NAMALWA (cell line): ENCODE measurements at regions not wholly inside any gene's neighbourhood (a gene's known extent, or its start where the extent isn't known, plus 50 kb on each side); places are given as distances from the start of the nearest gene placed in this dataset.
"Not testable (repeated sequence)": the region's sequence is repeated elsewhere in the genome, so short reads cannot be mapped to it uniquely, and the experiment has no call there.

Source experiments
- DNase-seq: peaks from one replicate; pipeline ENCODE4 v3.0.0-alpha.2; 2015; ENCODE audit warnings: low spot score

DNA sequence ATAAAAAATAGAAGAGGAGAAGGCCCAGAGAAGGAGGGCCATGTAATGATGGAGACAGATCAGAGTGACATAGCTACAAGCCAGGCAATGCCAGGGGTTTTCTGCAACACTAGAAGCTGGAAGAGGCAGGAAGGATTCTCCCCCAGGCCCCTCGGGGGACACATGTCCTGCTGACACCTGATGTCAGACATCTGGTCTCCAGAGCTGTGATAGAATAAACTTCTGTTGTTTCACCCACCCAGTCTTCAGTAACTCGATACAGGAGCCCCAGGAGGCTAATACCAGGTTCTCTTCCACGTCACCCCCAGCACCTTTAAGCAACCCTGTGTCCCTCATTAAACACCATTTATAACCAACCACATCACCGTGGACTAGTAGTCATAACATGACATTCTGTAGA lies 94.9 kb downstream of the TMEM130 start:
- DNase-seq, result no peak

DNA sequence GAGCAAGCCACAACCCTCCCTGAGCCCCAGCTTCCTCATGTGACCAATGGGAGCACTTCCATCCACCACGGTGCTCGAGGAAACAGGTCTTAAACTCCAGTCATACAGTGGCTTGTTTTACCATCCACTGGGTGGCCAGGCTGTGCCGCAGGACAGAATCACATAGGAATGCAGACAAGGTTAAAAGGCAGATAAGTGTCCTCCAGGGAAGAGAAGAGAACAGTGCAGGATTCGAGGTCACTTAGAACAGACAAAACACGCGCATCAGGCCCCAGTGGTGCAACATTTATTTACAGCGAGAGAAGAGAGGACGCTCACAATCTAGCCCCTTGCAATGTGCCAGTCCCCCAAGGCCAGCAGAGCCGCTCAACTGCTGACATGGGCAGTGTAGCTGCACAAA lies 92.8 kb downstream of the TMEM130 start:
- no peak for DNase-seq

- DNase-seq, result no peak
These were observed 91.4 kb downstream of the TMEM130 start for GRCh38 chr7:98778421-98778820.

- DNase-seq, result no peak
These were observed 89.8 kb downstream of the TMEM130 start for GRCh38 chr7:98779800-98780587.

DNA sequence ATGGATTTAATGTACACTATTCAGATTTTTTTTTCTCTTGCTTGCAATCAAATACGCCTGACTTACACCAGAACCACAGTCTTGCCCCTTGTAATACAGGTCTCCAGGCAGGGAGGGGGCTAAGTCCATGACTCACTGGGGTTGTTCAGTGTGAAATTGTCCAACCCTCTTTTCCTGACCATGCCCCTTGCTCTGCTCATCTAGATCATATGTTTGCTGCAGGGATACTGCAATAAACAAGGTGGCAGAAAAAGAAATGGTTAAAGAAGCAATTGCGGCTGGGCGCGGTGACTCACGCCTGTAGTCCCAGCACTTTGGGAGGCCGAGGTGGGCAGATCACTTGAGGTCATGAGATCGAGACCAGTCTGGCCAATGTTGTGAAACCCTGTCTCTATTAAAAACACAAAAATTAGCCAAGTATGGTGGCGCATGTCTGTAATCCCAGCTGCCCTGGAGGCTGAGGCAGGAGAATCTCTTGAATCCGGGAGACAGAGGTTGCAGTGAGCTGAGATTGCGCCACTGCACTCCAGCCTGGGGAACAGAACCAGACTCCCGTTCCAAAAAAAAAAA lies 85.5 kb downstream of the TMEM130 start:
- no peak for DNase-seq

GRCh38 chr7:98785929-98786571 lies 83.8 kb downstream of the TMEM130 start:
- DNase-seq, result no peak

GRCh38 chr7:98788966-98789365 lies 80.8 kb downstream of the TMEM130 start:
- no peak for DNase-seq

- DNase-seq, result not testable (repeated sequence)
These were observed 75.4 kb downstream of the TMEM130 start for GRCh38 chr7:98794453-98794852.

DNA sequence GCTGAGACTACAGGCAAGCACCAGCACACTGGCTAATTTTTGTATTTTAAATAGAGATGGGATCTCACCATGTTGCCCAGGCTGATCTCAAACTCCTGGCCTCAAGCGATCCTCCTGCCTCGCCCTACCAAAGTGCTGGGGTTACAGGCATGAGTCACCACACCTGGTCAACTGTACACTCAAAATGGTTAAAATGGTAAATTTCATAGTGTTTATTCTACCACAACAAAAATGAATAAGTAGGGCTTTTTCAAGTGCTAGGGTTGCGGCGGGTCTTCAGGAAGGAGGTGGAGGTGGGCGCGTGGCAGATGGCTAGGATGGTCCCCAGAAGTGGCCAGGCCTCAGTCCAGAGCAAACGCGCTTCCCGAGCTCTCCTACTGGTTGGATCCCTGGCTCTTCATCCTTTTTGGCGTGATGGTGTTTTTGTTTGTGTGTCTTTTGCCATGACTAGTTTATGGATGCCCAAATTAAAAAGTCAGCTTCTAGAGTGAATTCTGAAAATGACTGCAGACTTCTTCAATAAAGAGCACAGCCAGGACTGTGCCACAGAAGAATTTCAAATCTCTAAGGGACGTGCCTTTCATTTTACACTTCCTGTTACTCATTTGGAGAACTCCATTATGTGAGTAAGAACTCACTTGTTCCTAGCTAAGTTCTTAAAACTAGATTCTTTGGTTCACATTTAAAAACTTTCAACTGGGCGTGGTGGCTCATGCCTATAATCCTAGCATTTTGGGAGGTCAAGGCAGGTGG lies 73.9 kb downstream of the TMEM130 start:
- DNase-seq, result no peak
